GM12875 (cell line): ENCODE measurements at regions not wholly inside any gene's neighbourhood (a gene's known extent, or its start where the extent isn't known, plus 50 kb on each side); places are given as distances from the start of the nearest gene placed in this dataset.

Experiments used
- H3K4me3 ChIP-seq: one replicate; pipeline ENCODE4 v1.5.1; 2011; ENCODE audit warnings: low read depth, low read length, control low read depth
- CTCF ChIP-seq: IDR thresholded peaks from 2 replicates; pipeline ENCODE4 v1.5.1; 2011; ENCODE audit warnings: low read depth, mild to moderate bottlenecking, control low read depth, inconsistent platforms, low read length, moderate library complexity, borderline replicate concordance; ENCODE audit not compliant: insufficient read depth

- H3K4me3 ChIP-seq, result no peak overlapping the region
- TF ChIP-seq CTCF, result no peak
These were observed 301.4 kb downstream of the BMP4 start for GRCh38 chr14:53655080-53655785.

- H3K4me3 ChIP-seq, result no peak overlapping the region
- no peak for TF ChIP-seq CTCF
These were observed 304.6 kb downstream of the BMP4 start for GRCh38 chr14:53652068-53652467.

- H3K4me3 ChIP-seq, result no peak overlapping the region
- TF ChIP-seq CTCF, result no peak
These were observed 305.4 kb downstream of the BMP4 start for GRCh38 chr14:53651096-53651740.

GRCh38 chr14:53646925-53647324, 309.7 kb downstream of the BMP4 start:
- no peak for TF ChIP-seq CTCF
- no peak overlapping the region for H3K4me3 ChIP-seq

GRCh38 chr14:53640695-53641094, 315.9 kb downstream of the BMP4 start:
- TF ChIP-seq CTCF, result no peak
- no peak overlapping the region for H3K4me3 ChIP-seq

GRCh38 chr14:53638966-53639365, 317.7 kb downstream of the BMP4 start:
- H3K4me3 ChIP-seq, result no peak overlapping the region
- no peak for TF ChIP-seq CTCF

GRCh38 chr14:53634793-53635192, 321.8 kb downstream of the BMP4 start:
- H3K4me3 ChIP-seq, result no peak overlapping the region
- no peak for TF ChIP-seq CTCF
